ENCODE measurements at regions not wholly inside any gene's neighbourhood (a gene's known extent, or its start where the extent isn't known, plus 50 kb on each side); places are given as distances from the start of the nearest gene placed in this dataset.

DNA sequence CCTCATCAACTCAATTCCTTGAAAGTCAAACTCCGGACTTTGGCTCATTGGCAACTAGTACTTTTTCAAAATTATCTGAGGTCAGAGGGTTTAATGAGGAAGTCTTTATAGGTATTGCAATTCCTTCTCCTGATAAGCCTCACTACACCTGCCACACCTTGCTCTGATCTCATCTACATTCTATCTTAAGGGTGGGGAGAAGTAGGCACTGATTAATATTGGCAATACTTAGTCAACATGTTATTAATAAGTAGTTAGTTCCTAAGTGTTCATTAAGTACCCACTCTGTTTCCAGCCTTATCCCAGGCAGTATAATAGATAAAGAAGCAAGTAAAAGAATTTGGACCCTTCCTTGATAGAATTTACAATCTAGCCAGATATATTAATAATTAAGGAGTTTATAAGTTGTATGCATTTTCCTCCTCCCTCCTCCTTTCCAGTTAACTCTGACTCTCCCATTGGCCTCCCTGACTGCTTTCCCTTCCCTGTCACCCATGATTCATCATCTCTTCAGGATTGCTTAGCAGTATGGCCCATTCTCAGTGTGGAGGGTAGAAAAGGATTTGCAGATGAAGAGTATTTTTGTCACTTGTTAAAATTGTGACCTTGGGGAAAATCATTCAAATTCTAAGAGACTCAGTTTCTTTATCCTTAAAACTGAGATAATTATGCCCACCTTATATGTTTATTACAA lies 231.0 kb upstream of the ATP2B1 start:
- Histone ChIP-seq H3K4me3 (no peak overlapping the region), H3K4me1 (no peaks in the 10 kb centered on the region), H3K27ac (no peak overlapping the region), H3K27me3 (ENCODE audit: low read depth) (no peaks in the 10 kb centered on the region), H3K36me3 (no peaks in the 10 kb centered on the region), H3K9me3 (no peaks in the 10 kb centered on the region)
- DNase-seq (no peak), ATAC-seq (no peak)
- TF ChIP-seq, protein P1, sequence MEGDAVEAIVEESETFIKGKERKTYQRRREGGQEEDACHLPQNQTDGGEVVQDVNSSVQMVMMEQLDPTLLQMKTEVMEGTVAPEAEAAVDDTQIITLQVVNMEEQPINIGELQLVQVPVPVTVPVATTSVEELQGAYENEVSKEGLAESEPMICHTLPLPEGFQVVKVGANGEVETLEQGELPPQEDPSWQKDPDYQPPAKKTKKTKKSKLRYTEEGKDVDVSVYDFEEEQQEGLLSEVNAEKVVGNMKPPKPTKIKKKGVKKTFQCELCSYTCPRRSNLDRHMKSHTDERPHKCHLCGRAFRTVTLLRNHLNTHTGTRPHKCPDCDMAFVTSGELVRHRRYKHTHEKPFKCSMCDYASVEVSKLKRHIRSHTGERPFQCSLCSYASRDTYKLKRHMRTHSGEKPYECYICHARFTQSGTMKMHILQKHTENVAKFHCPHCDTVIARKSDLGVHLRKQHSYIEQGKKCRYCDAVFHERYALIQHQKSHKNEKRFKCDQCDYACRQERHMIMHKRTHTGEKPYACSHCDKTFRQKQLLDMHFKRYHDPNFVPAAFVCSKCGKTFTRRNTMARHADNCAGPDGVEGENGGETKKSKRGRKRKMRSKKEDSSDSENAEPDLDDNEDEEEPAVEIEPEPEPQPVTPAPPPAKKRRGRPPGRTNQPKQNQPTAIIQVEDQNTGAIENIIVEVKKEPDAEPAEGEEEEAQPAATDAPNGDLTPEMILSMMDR (IDR thresholded peaks at IDR 0.05): no peak
- intact Hi-C loops (cut with DNase I): no loop called here

DNA sequence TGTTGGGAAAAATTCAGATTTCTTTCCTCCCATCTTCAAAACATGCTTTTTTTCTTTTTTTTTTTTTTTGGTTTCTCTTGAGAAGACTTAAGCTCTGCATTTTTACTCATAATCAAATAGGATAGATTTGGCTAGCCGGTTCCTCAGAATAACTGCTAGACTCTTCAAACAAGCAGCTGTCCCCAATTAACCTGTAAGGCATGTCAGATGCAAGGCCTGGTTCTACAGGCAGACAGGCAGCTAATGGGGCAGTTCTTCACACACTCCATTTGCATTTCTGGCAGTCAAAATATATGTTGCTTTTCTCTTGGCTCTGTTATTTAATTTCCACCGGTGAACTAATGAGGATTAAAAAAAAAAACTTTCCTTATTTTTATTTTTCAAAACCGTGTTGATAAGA lies 228.0 kb upstream of the ATP2B1 start:
- no peak for ATAC-seq
- Histone ChIP-seq H3K27me3 (ENCODE audit: low read depth) (no peaks in the 10 kb centered on the region), H3K27ac (no peak overlapping the region), H3K36me3 (no peaks in the 10 kb centered on the region), H3K9me3 (no peaks in the 10 kb centered on the region), H3K4me3 (no peak overlapping the region), H3K4me1 (no peaks in the 10 kb centered on the region)
- DNase-seq: no peak
- intact Hi-C loops (cut with DNase I): no loop called here
- TF ChIP-seq, protein P1 (IDR thresholded peaks at IDR 0.05): no peak

DNA sequence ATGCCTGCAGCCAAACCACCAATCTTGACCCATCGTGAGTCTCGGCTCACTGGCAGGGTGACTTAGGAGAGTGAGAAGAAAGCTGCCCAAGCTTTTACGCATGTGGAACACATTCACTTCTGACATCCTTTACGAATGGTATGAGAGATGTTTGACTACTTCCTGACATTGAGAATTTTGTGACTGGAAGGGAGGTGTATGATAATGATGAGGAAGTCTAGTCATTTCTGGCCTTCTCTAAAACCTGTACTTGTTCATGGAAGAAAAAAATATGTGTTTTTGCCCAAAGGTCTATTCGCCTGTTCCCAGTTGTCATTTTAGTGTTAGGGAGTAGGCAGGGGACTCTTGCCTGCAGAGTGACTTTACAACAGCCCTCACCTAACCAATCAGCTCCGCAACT lies 227.2 kb upstream of the ATP2B1 start:
- Histone ChIP-seq H3K4me1 (no peaks in the 10 kb centered on the region), H3K27me3 (ENCODE audit: low read depth) (no peaks in the 10 kb centered on the region), H3K9me3 (no peaks in the 10 kb centered on the region), H3K36me3 (no peaks in the 10 kb centered on the region), H3K27ac (no peak overlapping the region), H3K4me3 (no peak overlapping the region)
- DNase-seq (no peak), ATAC-seq (no peak)
- intact Hi-C loops (cut with DNase I): no loop called here
- TF ChIP-seq, protein P1 (IDR thresholded peaks at IDR 0.05): no peak

DNA sequence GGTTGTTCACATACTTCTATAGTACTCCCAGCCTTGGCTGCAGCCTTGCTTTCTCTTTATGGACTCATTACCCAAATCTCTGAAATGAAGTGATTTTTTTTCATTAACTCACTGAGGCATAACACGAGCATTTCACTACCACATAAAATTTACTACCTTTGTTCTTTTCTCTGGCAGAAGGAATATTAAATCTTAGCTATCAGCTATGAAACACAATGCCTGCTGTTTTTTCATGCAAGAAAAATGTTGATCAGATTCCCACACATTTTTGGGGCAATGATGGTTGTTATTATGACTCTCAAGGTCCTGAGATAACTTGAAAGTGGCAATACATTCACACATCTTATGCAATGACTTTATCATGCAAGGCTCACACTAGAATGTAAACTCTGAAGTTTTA lies 225.3 kb upstream of the ATP2B1 start:
- TF ChIP-seq, protein P1 (IDR thresholded peaks at IDR 0.05): no peak
- H3K9me3 ChIP-seq: no peaks in the 10 kb centered on the region
- H3K4me1 ChIP-seq: no peaks in the 10 kb centered on the region
- no peaks in the 10 kb centered on the region for H3K36me3 ChIP-seq
- H3K4me3 ChIP-seq: no peak overlapping the region
- ATAC-seq (no peak), DNase-seq (no peak)
- H3K27me3 ChIP-seq (ENCODE audit: low read depth): no peaks in the 10 kb centered on the region
- no peak overlapping the region for H3K27ac ChIP-seq
- intact Hi-C loops (cut with DNase I): no loop called here

DNA sequence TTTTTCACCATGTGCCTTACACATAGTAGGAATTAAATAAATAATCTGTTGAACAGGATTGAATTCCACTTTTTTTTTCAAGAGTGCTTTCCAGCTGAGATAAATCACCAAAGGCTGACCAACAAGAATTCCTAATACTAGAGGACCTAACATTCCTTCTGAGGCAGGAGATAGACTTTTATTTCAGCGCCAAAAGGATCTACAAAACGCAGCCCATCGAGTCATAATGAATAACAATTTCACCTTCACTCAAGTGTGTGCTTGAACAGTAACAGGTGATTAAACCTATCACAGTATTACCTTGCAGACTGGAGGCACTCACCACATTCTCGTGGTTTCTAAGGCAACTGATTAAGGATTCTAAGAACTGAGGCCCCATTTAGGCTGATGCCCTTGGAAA lies 224.3 kb upstream of the ATP2B1 start:
- H3K4me1 ChIP-seq: no peaks in the 10 kb centered on the region
- TF ChIP-seq, protein P1 (IDR thresholded peaks at IDR 0.05): no peak
- no peak overlapping the region for H3K4me3 ChIP-seq
- intact Hi-C loops (cut with DNase I): no loop called here
- no peaks in the 10 kb centered on the region for H3K27me3 ChIP-seq (ENCODE audit: low read depth)
- H3K9me3 ChIP-seq: no peaks in the 10 kb centered on the region
- H3K27ac ChIP-seq: no peak overlapping the region
- ATAC-seq (peak; percentile 30 to 42), DNase-seq (no peak)
- no peaks in the 10 kb centered on the region for H3K36me3 ChIP-seq
